ENCODE measurements at regions not wholly inside any gene's neighbourhood (a gene's known extent, or its start where the extent isn't known, plus 50 kb on each side); places are given as distances from the start of the nearest gene placed in this dataset.

GRCh38 chr2:228239907-228240561, 58.5 kb upstream of the SPHKAP start:
- TF ChIP-seq HOXA7 (CRISPR knock-in tag; IDR thresholded peaks at IDR 0.05) (no peak), CTCF (CRISPR knock-in tag; IDR thresholded peaks at IDR 0.05) (no peak), ZNF121 (CRISPR knock-in tag; IDR thresholded peaks at IDR 0.05) (no peak)

Measured in HepG2 (cell line).